Mesenchymal stem cell (in vitro differentiated cells and primary cell): ENCODE measurements at regions not wholly inside any gene's neighbourhood (a gene's known extent, or its start where the extent isn't known, plus 50 kb on each side); places are given as distances from the start of the nearest gene placed in this dataset.
A peak's percentile ranks its signal among the peaks of the same experiment; 100 is the strongest.

Experiments
- DNase-seq: peaks from one replicate; pipeline ENCODE4 v3.0.0-alpha.2; 2013
- H2AFZ ChIP-seq: one replicate; pipeline ENCODE4 v1.6.1; 2013; ENCODE audit warnings: low read depth, mild to moderate bottlenecking, control low read depth, inconsistent platforms, low read length, moderate library complexity
- H2AK5ac ChIP-seq: 2 replicates; pipeline ENCODE4 v1.6.1; 2013; ENCODE audit warnings: low read length, moderate library complexity, mild to moderate bottlenecking, inconsistent platforms; ENCODE audit not compliant: severe bottlenecking
- H2BK120ac ChIP-seq: one replicate; pipeline ENCODE4 v1.6.1; 2013; ENCODE audit warnings: low read depth, mild to moderate bottlenecking, inconsistent platforms, low read length, moderate library complexity
- H2BK12ac ChIP-seq, 2 experiments: one replicate each; pipeline ENCODE4 v1.6.1; 2013; ENCODE audit warnings: inconsistent platforms in 2 of 2, low read length in 2 of 2, mild to moderate bottlenecking in 2 of 2, moderate library complexity in 2 of 2, control low read depth in 1 of 2
- H2BK15ac ChIP-seq: one replicate; pipeline ENCODE4 v1.6.1; 2013; ENCODE audit warnings: mild to moderate bottlenecking, low read depth, inconsistent platforms; ENCODE audit not compliant: poor library complexity, severe bottlenecking
- H2BK5ac ChIP-seq: 2 replicates; pipeline ENCODE4 v1.6.1; 2013; ENCODE audit warnings: low read depth, mild to moderate bottlenecking, low read length, control low read depth, inconsistent platforms; ENCODE audit not compliant: poor library complexity, severe bottlenecking
- H3K14ac ChIP-seq, 2 experiments: one replicate each; pipeline ENCODE4 v1.6.1; 2013; ENCODE audit warnings: inconsistent platforms in 2 of 2, low read length in 2 of 2, control low read depth in 1 of 2, mild to moderate bottlenecking in 1 of 2, moderate library complexity in 1 of 2
- H3K18ac ChIP-seq, 2 experiments: one replicate each; pipeline ENCODE4 v1.6.1; 2013; ENCODE audit warnings: inconsistent platforms in 2 of 2, low read length in 2 of 2, control low read depth in 1 of 2, low read depth in 1 of 2, mild to moderate bottlenecking in 1 of 2
- H3K23ac ChIP-seq, 2 experiments: one replicate each; pipeline ENCODE4 v1.6.1; 2013; ENCODE audit warnings: inconsistent platforms in 2 of 2, low read length in 2 of 2, mild to moderate bottlenecking in 2 of 2, moderate library complexity in 2 of 2, control low read depth in 1 of 2
- H3K27ac ChIP-seq: 2 replicates; pipeline ENCODE4 v1.5.1; 2013; ENCODE audit warnings: mild to moderate bottlenecking, moderate library complexity, low read length, control low read depth, inconsistent platforms; ENCODE audit not compliant: poor library complexity, severe bottlenecking
- H3K27me3 ChIP-seq, 2 experiments: 2 replicates each; pipeline versions ENCODE4 v1.6.1 to v1.7.0; 2013; ENCODE audit warnings: low read length in 2 of 2, mild to moderate bottlenecking in 2 of 2, moderate library complexity in 2 of 2, control low read depth in 1 of 2, inconsistent platforms in 1 of 2; ENCODE audit not compliant: control insufficient read depth in 1 of 2, insufficient read depth in 1 of 2
- H3K36me3 ChIP-seq, 2 experiments: 2 replicates each; pipeline versions ENCODE4 v1.6.1 to v1.7.0; 2013; ENCODE audit warnings: low read length in 2 of 2, control low read depth in 1 of 2, inconsistent platforms in 1 of 2, low read depth in 1 of 2, mild to moderate bottlenecking in 1 of 2; ENCODE audit not compliant: insufficient read depth in 2 of 2, control insufficient read depth in 1 of 2
- H3K4ac ChIP-seq, 2 experiments: one replicate each; pipeline ENCODE4 v1.6.1; 2013; ENCODE audit warnings: inconsistent platforms in 2 of 2, low read length in 2 of 2, mild to moderate bottlenecking in 2 of 2, moderate library complexity in 2 of 2, control low read depth in 1 of 2, low read depth in 1 of 2
- H3K4me1 ChIP-seq: 2 replicates; pipeline ENCODE4 v1.6.1; 2013; ENCODE audit warnings: low read depth, low read length, control low read depth; ENCODE audit not compliant: control insufficient read depth, insufficient read depth
- H3K4me2 ChIP-seq: 2 replicates; pipeline ENCODE4 v1.6.1; 2013; ENCODE audit warnings: low read length, mild to moderate bottlenecking, inconsistent platforms; ENCODE audit not compliant: poor library complexity, severe bottlenecking
- H3K4me3 ChIP-seq, 2 experiments: 2 replicates each; pipeline versions ENCODE4 v1.5.1 to v1.7.0; 2013; ENCODE audit warnings: low read length in 2 of 2, mild to moderate bottlenecking in 2 of 2, control low read depth in 1 of 2, low read depth in 1 of 2; ENCODE audit not compliant: insufficient read depth in 1 of 2
- H3K79me1 ChIP-seq: replicated peaks from 2 replicates; pipeline ENCODE4 v1.6.1; 2013; ENCODE audit warnings: mild to moderate bottlenecking, control low read depth, low read length, inconsistent platforms; ENCODE audit not compliant: poor library complexity, severe bottlenecking
- H3K9ac ChIP-seq: 2 replicates; pipeline ENCODE4 v1.7.0; 2013; ENCODE audit warnings: mild to moderate bottlenecking, low read length, moderate library complexity
- H3K9me3 ChIP-seq: 2 replicates; pipeline ENCODE4 v1.7.0; 2013; ENCODE audit warnings: mild to moderate bottlenecking, low read length; ENCODE audit not compliant: control insufficient read depth
- H4K8ac ChIP-seq: one replicate; pipeline ENCODE4 v1.6.1; 2013; ENCODE audit warnings: inconsistent platforms, mild to moderate bottlenecking, low read length, moderate library complexity
- H4K91ac ChIP-seq: one replicate; pipeline ENCODE4 v1.6.1; 2013; ENCODE audit warnings: mild to moderate bottlenecking, low read length, inconsistent platforms
- WGBS: methylation state at CpG from one replicate; pipeline ENCODE4 v1.1.7; 2013; ENCODE audit warnings: mixed read lengths; 5-methylcytosine and 5-hydroxymethylcytosine counted together

GRCh38 chr18:75818383-75818782, 390.9 kb upstream of the SMIM21 start:
- Histone ChIP-seq H3K36me3 (no peaks in the 10 kb centered on the region), H2AK5ac (no peak overlapping the region), H2BK15ac (no peak overlapping the region), H2BK12ac (no peak overlapping the region), H3K9me3 (peaks cover 4% of the 10 kb centered on the region), H3K4ac (no peak overlapping the region), H3K14ac (no peak overlapping the region), H2AFZ (no peak overlapping the region), H4K91ac (no peak overlapping the region), H3K4me2 (no peak overlapping the region), H3K79me1 (no peaks in the 10 kb centered on the region), H3K4me3 (no peak overlapping the region), H3K9ac (no peak overlapping the region), H2BK5ac (no peak overlapping the region), H2BK120ac (no peak overlapping the region), H3K27ac (no peak overlapping the region), H3K18ac (no peak overlapping the region), H4K8ac (no peak overlapping the region), H3K23ac (no peak overlapping the region), H3K27me3 (no peaks in the 10 kb centered on the region), H3K4me1 (no peaks in the 10 kb centered on the region)
- 20% methylated on average over 5 of the region's 5 CpGs for WGBS
- no peak for DNase-seq

- H3K27me3 ChIP-seq = no peaks in the 10 kb centered on the region
- H3K23ac ChIP-seq = no peak overlapping the region
- H3K14ac ChIP-seq = no peak overlapping the region
- no peak overlapping the region for H4K91ac ChIP-seq
- no peak overlapping the region for H2BK120ac ChIP-seq
- no peak overlapping the region for H3K9ac ChIP-seq
- H3K4me3 ChIP-seq = no peak overlapping the region
- H3K36me3 ChIP-seq = no peaks in the 10 kb centered on the region
- H3K4me1 ChIP-seq = no peaks in the 10 kb centered on the region
- no peak overlapping the region for H2BK15ac ChIP-seq
- H2AK5ac ChIP-seq = no peak overlapping the region
- H3K4me2 ChIP-seq = no peak overlapping the region
- no peak overlapping the region for H3K4ac ChIP-seq
- H3K9me3 ChIP-seq = peaks cover 4% of the 10 kb centered on the region
- H2BK12ac ChIP-seq = no peak overlapping the region
- no peaks in the 10 kb centered on the region for H3K79me1 ChIP-seq
- WGBS = 86% methylated on average over 1 of the region's 1 CpG
- H3K27ac ChIP-seq = no peak overlapping the region
- no peak overlapping the region for H3K18ac ChIP-seq
- no peak overlapping the region for H2AFZ ChIP-seq
- DNase-seq = no peak
- H4K8ac ChIP-seq = no peak overlapping the region
- no peak overlapping the region for H2BK5ac ChIP-seq
Observed at GRCh38 chr18:75815767-75816166, 388.3 kb upstream of the SMIM21 start.

DNA sequence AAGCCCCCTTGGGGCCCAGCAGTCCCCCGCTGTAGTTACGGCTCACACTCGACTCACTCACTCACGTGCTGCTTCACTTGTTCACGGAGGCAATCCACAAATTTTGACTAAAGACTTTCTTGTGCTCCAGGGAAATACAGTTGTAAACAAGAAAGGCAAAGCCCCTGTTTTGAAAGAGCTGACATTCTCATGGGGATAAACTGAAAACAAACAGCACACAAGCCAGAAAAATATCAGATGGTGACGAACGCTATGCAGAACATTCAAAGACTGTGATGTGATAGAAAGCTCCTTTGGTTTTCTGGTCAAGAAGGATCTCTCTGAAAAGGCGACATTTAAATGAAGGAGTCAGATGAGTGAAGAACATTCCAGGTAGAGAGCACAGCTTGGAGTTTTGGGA, 385.3 kb upstream of the SMIM21 start:
- no peak overlapping the region for H2AK5ac ChIP-seq
- WGBS = 23% methylated on average over 8 of the region's 8 CpGs
- H3K23ac ChIP-seq = no peak overlapping the region
- H3K4me3 ChIP-seq = no peak overlapping the region
- H3K4ac ChIP-seq = no peak overlapping the region
- no peak overlapping the region for H4K8ac ChIP-seq
- H3K27ac ChIP-seq = no peak overlapping the region
- H3K27me3 ChIP-seq = peaks cover 0 to 12% of the 10 kb centered on the region in 2 experiments
- no peak overlapping the region for H3K14ac ChIP-seq
- H3K9me3 ChIP-seq = peaks cover 4% of the 10 kb centered on the region
- no peak overlapping the region for H2BK5ac ChIP-seq
- H2AFZ ChIP-seq = no peak overlapping the region
- DNase-seq = peak; percentile 6
- no peak overlapping the region for H3K4me2 ChIP-seq
- no peak overlapping the region for H2BK12ac ChIP-seq
- peak overlapping the region; percentile 48 for H2BK15ac ChIP-seq
- no peak overlapping the region for H3K9ac ChIP-seq
- no peaks in the 10 kb centered on the region for H3K4me1 ChIP-seq
- no peak overlapping the region for H2BK120ac ChIP-seq
- H4K91ac ChIP-seq = no peak overlapping the region
- H3K79me1 ChIP-seq = no peaks in the 10 kb centered on the region
- no peaks in the 10 kb centered on the region for H3K36me3 ChIP-seq
- no peak overlapping the region for H3K18ac ChIP-seq

DNA sequence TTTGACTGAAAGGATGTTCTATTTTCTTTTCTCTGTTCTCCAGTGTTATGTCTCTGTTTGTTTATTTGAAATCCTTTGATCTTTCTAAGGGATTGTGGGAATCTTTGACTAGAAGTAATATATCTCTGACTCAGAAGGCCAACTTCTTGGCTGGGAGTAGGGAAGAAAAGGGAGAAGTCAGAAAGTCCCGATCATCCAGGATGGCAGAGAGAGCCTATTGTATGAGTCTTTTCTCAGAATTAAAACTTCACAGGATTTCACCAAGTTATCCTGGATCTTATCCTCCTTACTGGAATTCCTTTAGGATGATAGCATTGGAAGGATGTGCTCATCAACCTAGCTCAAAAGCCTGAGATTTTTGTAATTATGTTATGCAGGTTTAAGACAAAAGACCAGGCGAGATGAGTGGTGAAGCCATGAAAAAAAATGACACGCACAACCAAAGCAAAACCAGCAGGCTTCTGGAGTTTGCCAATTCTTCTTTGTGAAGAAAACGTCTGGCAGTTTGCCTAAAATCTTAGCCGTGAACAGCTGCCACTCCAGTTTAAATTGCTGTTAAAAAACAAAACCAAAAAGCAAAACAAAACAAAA, 383.6 kb upstream of the SMIM21 start:
- no peak overlapping the region for H2AFZ ChIP-seq
- H2AK5ac ChIP-seq = no peak overlapping the region
- no peak overlapping the region for H4K8ac ChIP-seq
- peaks cover 0 to 12% of the 10 kb centered on the region in 2 experiments for H3K27me3 ChIP-seq
- H3K4me2 ChIP-seq = no peak overlapping the region
- H3K9ac ChIP-seq = no peak overlapping the region
- H3K79me1 ChIP-seq = no peaks in the 10 kb centered on the region
- H3K4me1 ChIP-seq = no peaks in the 10 kb centered on the region
- H3K18ac ChIP-seq = no peak overlapping the region
- no peaks in the 10 kb centered on the region for H3K36me3 ChIP-seq
- peaks cover 3% of the 10 kb centered on the region for H3K9me3 ChIP-seq
- no peak overlapping the region for H3K4ac ChIP-seq
- no peak overlapping the region for H3K23ac ChIP-seq
- no peak overlapping the region for H2BK15ac ChIP-seq
- H2BK12ac ChIP-seq = no peak overlapping the region
- no peak overlapping the region for H3K27ac ChIP-seq
- DNase-seq = peak; percentile 60
- H2BK120ac ChIP-seq = no peak overlapping the region
- no peak overlapping the region for H4K91ac ChIP-seq
- no peak overlapping the region for H2BK5ac ChIP-seq
- no peak overlapping the region for H3K4me3 ChIP-seq
- WGBS = 43% methylated on average over 4 of the region's 5 CpGs
- H3K14ac ChIP-seq = no peak overlapping the region
